ENCODE measurements at regions not wholly inside any gene's neighbourhood (a gene's known extent, or its start where the extent isn't known, plus 50 kb on each side); places are given as distances from the start of the nearest gene placed in this dataset.

DNA sequence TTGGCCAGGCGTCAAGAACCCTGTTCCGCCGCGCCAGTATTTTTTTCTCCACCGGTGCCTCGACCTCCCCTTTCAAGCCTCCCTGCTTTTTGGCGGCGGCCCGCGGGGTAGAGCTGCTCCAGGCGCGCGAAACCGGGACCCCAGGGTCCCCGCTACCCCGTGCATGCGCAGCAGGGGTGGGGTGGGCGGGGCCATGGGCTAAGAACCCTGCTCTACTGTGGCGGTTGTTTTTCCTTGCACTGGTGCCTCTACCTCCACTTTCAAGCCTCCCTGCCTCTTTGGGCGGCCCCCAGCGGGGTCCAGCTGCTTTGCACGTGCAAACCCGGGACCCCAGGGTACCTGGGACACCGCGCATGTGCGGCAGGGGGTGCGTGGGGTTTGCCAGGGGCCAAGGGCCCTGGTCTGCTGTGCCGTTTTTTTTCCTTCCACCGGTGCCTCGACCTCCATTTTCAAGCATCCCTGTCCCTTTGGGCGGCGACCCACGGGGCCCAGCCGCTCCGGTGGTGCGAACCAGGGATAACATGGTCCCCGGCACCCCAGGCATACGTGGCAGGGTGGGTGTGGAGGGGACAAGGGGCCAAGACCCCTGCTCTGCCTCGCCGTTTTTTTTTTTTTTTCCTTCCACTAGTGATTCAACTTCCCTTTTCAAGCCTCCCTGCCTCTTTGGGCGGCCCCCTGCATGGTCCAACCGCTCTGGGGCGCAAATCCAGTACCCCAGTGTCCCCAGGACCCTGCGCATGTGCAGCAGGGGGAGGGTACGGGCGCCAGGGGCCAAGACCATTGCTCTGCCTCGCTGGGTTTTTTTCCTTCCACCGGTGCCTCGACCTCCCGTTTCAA, 326.8 kb downstream of the ALG10 start:
- no peak overlapping the region for H2AFZ ChIP-seq (ENCODE audit: low read length)
- no peak overlapping the region for H3K27ac ChIP-seq (ENCODE audit: extremely low read length, insufficient read depth, low read length)
- H3K36me3 ChIP-seq (replicated peaks in 1 of 2; ENCODE audit: control insufficient read depth in 1 of 2, insufficient read depth in 2 of 2, low read length in 2 of 2) = no peaks in the 10 kb centered on the region
- TF ChIP-seq, protein P1, sequence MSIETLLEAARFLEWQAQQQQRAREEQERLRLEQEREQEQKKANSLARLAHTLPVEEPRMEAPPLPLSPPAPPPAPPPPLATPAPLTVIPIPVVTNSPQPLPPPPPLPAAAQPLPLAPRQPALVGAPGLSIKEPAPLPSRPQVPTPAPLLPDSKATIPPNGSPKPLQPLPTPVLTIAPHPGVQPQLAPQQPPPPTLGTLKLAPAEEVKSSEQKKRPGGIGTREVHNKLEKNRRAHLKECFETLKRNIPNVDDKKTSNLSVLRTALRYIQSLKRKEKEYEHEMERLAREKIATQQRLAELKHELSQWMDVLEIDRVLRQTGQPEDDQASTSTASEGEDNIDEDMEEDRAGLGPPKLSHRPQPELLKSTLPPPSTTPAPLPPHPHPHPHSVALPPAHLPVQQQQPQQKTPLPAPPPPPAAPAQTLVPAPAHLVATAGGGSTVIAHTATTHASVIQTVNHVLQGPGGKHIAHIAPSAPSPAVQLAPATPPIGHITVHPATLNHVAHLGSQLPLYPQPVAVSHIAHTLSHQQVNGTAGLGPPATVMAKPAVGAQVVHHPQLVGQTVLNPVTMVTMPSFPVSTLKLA (IDR thresholded peaks at IDR 0.05) = peak; percentile 27; the same call in 1 of the 2 replicates
- TF ChIP-seq NFE2L1 (CRISPR knock-in tag; IDR thresholded peaks at IDR 0.05; ENCODE audit: borderline replicate concordance) (no peak), SNAPC4 (CRISPR knock-in tag; IDR thresholded peaks at IDR 0.05) (no peak), SP2 (CRISPR knock-in tag; IDR thresholded peaks at IDR 0.05) (no peak), ZNF367 (CRISPR knock-in tag; IDR thresholded peaks at IDR 0.05; ENCODE audit: borderline replicate concordance) (no peak), NFE2 (CRISPR knock-in tag; IDR thresholded peaks at IDR 0.05) (no peak), CBX1 (IDR thresholded peaks at IDR 0.05; ENCODE audit: low read depth) (no peak), ZNF687 (CRISPR knock-in tag; IDR thresholded peaks at IDR 0.05) (0 out of 2 replicates have a peak, but pooled peaks have one; percentile 28)
- peaks cover 19% of the 10 kb centered on the region; the same call in 1 of the 2 replicates for H3K4me1 ChIP-seq (ENCODE audit: insufficient read depth, low read length)
- ChIA-PET POLR2A (no interaction called here), CTCF (ENCODE audit: low intra/inter-chr PET ratio, low total read pairs) (no interaction called here)
- intact Hi-C loops (cut with micrococcal nuclease; ENCODE audit: unreplicated experiment) (no loop called here), in situ Hi-C loops (cut with HindIII; ENCODE audit: extremely low pct_ligation_motif_present, low pct_unique_long_range_greater_than_20kb) (no loop called here)
- ATAC-seq (no peak), DNase-seq (ENCODE audit: low spot score) (no peak), FAIRE-seq (no peak)
- peak overlapping the region; percentile 42; the same call in 1 of the 2 replicates for H3K4me2 ChIP-seq (ENCODE audit: low read depth, low read length)
- H3K4me3 ChIP-seq (replicated peaks in 1 of 3; ENCODE audit: insufficient read depth in 1 of 3, low read depth in 2 of 3, low read length in 3 of 3) = peak overlapping the region in 1 of 3 experiments; percentile 54; a peak in 2 of 6 replicates
- peaks cover 10 to 40% of the 10 kb centered on the region in 2 experiments for H3K27me3 ChIP-seq (ENCODE audit: control insufficient read depth in 1 of 2, insufficient read depth in 2 of 2, low read length in 2 of 2)
- BruUV-seq (replicated peaks) = no TSS peak
- H3K79me2 ChIP-seq (ENCODE audit: insufficient read depth, low read length) = no peaks in the 10 kb centered on the region
- WGBS (ENCODE audit: low lambda C conversion rate) = 21% methylated on average over 38 of the region's 50 CpGs
- H3K9ac ChIP-seq (ENCODE audit: insufficient read depth, low read depth, low read length) = no peak overlapping the region
- H3K9me3 ChIP-seq (ENCODE audit: low read length) = no peaks in the 10 kb centered on the region
- H4K20me1 ChIP-seq (ENCODE audit: insufficient read depth, low read length) = no peaks in the 10 kb centered on the region

All from HepG2 (cell line).